ENCODE measurements at regions not wholly inside any gene's neighbourhood (a gene's known extent, or its start where the extent isn't known, plus 50 kb on each side); places are given as distances from the start of the nearest gene placed in this dataset.

DNA sequence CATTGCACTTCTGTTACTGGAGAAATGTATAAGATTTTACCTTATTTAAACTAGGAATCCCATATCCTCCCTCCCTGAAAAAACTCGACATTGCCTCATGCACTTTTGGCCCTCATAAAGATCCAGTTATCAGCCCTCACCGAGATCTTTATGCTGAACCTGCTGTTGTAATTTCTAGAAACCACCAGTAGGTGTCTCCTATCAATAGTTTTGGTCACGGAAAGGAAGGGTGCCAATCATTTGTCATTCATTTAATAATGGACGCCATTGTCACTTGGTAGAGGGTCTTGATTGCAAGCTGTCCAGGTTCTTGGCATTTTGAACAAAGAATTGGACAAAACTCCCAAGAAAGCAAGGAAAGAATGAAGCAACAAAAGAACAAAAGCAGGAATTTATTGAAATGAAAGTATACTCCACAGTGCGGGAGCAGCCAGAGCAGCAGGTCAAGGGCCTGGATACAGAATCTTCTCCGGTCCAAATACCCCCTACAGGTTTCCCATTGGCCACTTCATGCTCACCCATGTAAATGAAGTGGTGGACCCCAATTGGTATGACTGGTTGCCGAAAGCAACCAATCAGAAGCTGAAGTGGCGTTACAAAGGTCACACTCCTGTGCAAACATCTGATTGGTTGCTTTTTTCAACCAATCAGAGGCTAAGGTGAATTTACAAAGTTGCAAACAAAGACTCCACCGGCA lies 524.3 kb downstream of the PSAT1 start:
- Histone ChIP-seq H2BK15ac (ENCODE audit: low read depth, poor library complexity, severe bottlenecking) (no peak overlapping the region), H2BK12ac (ENCODE audit: low read length in 2 of 2) (peak overlapping the region in 1 of 2 experiments; percentile 15), H2AFZ (ENCODE audit: low read depth, low read length) (peak overlapping the region; percentile 19), H3K79me1 (replicated peaks; ENCODE audit: low read length, poor library complexity, severe bottlenecking) (no peaks in the 10 kb centered on the region), H3K9me3 (ENCODE audit: control insufficient read depth, low read length) (no peaks in the 10 kb centered on the region), H3K23ac (ENCODE audit: low read length in 2 of 2) (no peak overlapping the region), H3K9ac (ENCODE audit: low read length) (no peak overlapping the region), H3K4me1 (ENCODE audit: control insufficient read depth, insufficient read depth, low read depth, low read length) (no peaks in the 10 kb centered on the region), H3K18ac (ENCODE audit: low read depth in 1 of 2, low read length in 2 of 2) (no peak overlapping the region), H2AK5ac (ENCODE audit: low read length, severe bottlenecking) (no peak overlapping the region), H2BK120ac (ENCODE audit: low read depth, low read length) (no peak overlapping the region), H2BK5ac (ENCODE audit: low read depth, low read length, poor library complexity, severe bottlenecking) (no peak overlapping the region), H3K36me3 (ENCODE audit: control insufficient read depth in 1 of 2, insufficient read depth in 2 of 2, low read depth in 1 of 2, low read length in 2 of 2) (no peaks in the 10 kb centered on the region), H3K27ac (ENCODE audit: low read length, poor library complexity, severe bottlenecking) (no peak overlapping the region), H4K91ac (ENCODE audit: low read length) (no peak overlapping the region), H3K4me2 (ENCODE audit: low read length, poor library complexity, severe bottlenecking) (peak overlapping the region; percentile 10), H3K14ac (ENCODE audit: low read length in 2 of 2) (no peak overlapping the region), H3K4me3 (ENCODE audit: insufficient read depth in 1 of 2, low read depth in 1 of 2, low read length in 2 of 2) (peak overlapping the region in 1 of 2 experiments; percentile 70), H4K8ac (ENCODE audit: low read length) (no peak overlapping the region), H3K4ac (ENCODE audit: low read depth in 1 of 2, low read length in 2 of 2) (no peak overlapping the region), H3K27me3 (ENCODE audit: control insufficient read depth in 1 of 2, insufficient read depth in 1 of 2, low read length in 2 of 2) (no peaks in the 10 kb centered on the region)
- 51% methylated on average over 9 of the region's 9 CpGs for WGBS
- peak; percentile 48 for DNase-seq

DNA sequence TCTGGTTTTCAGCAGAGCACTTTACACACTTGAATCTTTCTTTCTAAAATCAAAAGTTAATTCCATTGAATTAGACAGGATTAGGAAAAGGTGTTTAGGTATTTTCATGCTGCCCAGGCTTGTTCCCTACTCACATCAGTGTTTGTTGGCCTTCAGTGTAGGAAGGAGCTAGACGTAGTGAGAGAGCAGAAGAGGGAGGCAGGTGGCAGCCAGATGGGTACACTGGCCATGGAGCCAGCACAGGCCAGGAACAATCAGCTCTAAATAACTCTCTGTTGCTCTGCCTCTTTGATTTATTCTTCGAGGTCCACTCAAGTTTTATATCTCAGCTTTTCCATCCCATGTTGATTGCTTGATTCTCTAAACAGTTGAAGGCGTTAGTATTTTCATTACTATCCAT lies 529.6 kb downstream of the PSAT1 start:
- 75% methylated on average over 2 of the region's 3 CpGs for WGBS
- H3K18ac ChIP-seq (ENCODE audit: low read depth in 1 of 2, low read length in 2 of 2) = no peak overlapping the region
- no peak overlapping the region for H2BK15ac ChIP-seq (ENCODE audit: low read depth, poor library complexity, severe bottlenecking)
- H3K14ac ChIP-seq (ENCODE audit: low read length in 2 of 2) = no peak overlapping the region
- DNase-seq = no peak
- H3K79me1 ChIP-seq (replicated peaks; ENCODE audit: low read length, poor library complexity, severe bottlenecking) = no peaks in the 10 kb centered on the region
- no peak overlapping the region for H4K91ac ChIP-seq (ENCODE audit: low read length)
- no peak overlapping the region for H2BK5ac ChIP-seq (ENCODE audit: low read depth, low read length, poor library complexity, severe bottlenecking)
- H2AK5ac ChIP-seq (ENCODE audit: low read length, severe bottlenecking) = no peak overlapping the region
- no peaks in the 10 kb centered on the region for H3K4me1 ChIP-seq (ENCODE audit: control insufficient read depth, insufficient read depth, low read depth, low read length)
- H3K4ac ChIP-seq (ENCODE audit: low read depth in 1 of 2, low read length in 2 of 2) = no peak overlapping the region
- H3K9me3 ChIP-seq (ENCODE audit: control insufficient read depth, low read length) = no peaks in the 10 kb centered on the region
- H3K4me3 ChIP-seq (ENCODE audit: insufficient read depth in 1 of 2, low read depth in 1 of 2, low read length in 2 of 2) = no peak overlapping the region
- H3K27ac ChIP-seq (ENCODE audit: low read length, poor library complexity, severe bottlenecking) = no peak overlapping the region
- no peak overlapping the region for H2AFZ ChIP-seq (ENCODE audit: low read depth, low read length)
- H3K4me2 ChIP-seq (ENCODE audit: low read length, poor library complexity, severe bottlenecking) = no peak overlapping the region
- no peaks in the 10 kb centered on the region for H3K27me3 ChIP-seq (ENCODE audit: control insufficient read depth in 1 of 2, insufficient read depth in 1 of 2, low read length in 2 of 2)
- H3K23ac ChIP-seq (ENCODE audit: low read length in 2 of 2) = no peak overlapping the region
- H2BK120ac ChIP-seq (ENCODE audit: low read depth, low read length) = no peak overlapping the region
- no peak overlapping the region for H3K9ac ChIP-seq (ENCODE audit: low read length)
- H2BK12ac ChIP-seq (ENCODE audit: low read length in 2 of 2) = no peak overlapping the region
- no peaks in the 10 kb centered on the region for H3K36me3 ChIP-seq (ENCODE audit: control insufficient read depth in 1 of 2, insufficient read depth in 2 of 2, low read depth in 1 of 2, low read length in 2 of 2)
- no peak overlapping the region for H4K8ac ChIP-seq (ENCODE audit: low read length)

GRCh38 chr9:78828521-78828920 lies 531.6 kb downstream of the PSAT1 start:
- no peak for DNase-seq
- Histone ChIP-seq H2AFZ (ENCODE audit: low read depth, low read length) (no peak overlapping the region), H3K27me3 (ENCODE audit: control insufficient read depth in 1 of 2, insufficient read depth in 1 of 2, low read length in 2 of 2) (no peaks in the 10 kb centered on the region), H3K23ac (ENCODE audit: low read length in 2 of 2) (no peak overlapping the region), H4K8ac (ENCODE audit: low read length) (no peak overlapping the region), H2BK15ac (ENCODE audit: low read depth, poor library complexity, severe bottlenecking) (no peak overlapping the region), H3K4me3 (ENCODE audit: insufficient read depth in 1 of 2, low read depth in 1 of 2, low read length in 2 of 2) (no peak overlapping the region), H2BK5ac (ENCODE audit: low read depth, low read length, poor library complexity, severe bottlenecking) (no peak overlapping the region), H3K4ac (ENCODE audit: low read depth in 1 of 2, low read length in 2 of 2) (no peak overlapping the region), H3K4me2 (ENCODE audit: low read length, poor library complexity, severe bottlenecking) (no peak overlapping the region), H2BK120ac (ENCODE audit: low read depth, low read length) (no peak overlapping the region), H3K9ac (ENCODE audit: low read length) (no peak overlapping the region), H3K18ac (ENCODE audit: low read depth in 1 of 2, low read length in 2 of 2) (no peak overlapping the region), H4K91ac (ENCODE audit: low read length) (no peak overlapping the region), H3K4me1 (ENCODE audit: control insufficient read depth, insufficient read depth, low read depth, low read length) (no peaks in the 10 kb centered on the region), H3K27ac (ENCODE audit: low read length, poor library complexity, severe bottlenecking) (no peak overlapping the region), H3K79me1 (replicated peaks; ENCODE audit: low read length, poor library complexity, severe bottlenecking) (no peaks in the 10 kb centered on the region), H2AK5ac (ENCODE audit: low read length, severe bottlenecking) (no peak overlapping the region), H3K36me3 (ENCODE audit: control insufficient read depth in 1 of 2, insufficient read depth in 2 of 2, low read depth in 1 of 2, low read length in 2 of 2) (no peaks in the 10 kb centered on the region), H3K14ac (ENCODE audit: low read length in 2 of 2) (no peak overlapping the region), H2BK12ac (ENCODE audit: low read length in 2 of 2) (no peak overlapping the region), H3K9me3 (ENCODE audit: control insufficient read depth, low read length) (no peaks in the 10 kb centered on the region)
- WGBS = 93% methylated on average over 6 of the region's 6 CpGs

DNA sequence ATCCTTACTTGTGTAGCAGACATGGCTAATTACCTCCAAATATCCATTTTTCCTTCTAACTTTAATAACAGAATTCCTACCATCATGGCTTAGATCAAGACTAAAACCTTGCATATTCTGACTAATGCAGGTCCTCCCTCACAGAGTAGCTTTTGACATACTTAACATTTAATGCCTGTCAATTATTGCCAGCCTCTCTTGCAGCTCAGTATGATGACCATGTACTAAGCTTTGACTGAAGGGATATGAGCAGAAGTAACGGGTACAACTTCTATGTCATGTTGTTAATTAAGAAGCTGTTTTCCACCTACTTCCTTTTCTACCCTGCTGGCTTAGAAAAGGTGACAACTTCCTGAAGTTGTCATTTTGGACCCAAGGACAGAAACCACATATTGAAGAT lies 533.4 kb downstream of the PSAT1 start:
- H4K8ac ChIP-seq (ENCODE audit: low read length) = no peak overlapping the region
- no peak overlapping the region for H3K4ac ChIP-seq (ENCODE audit: low read depth in 1 of 2, low read length in 2 of 2)
- no peak overlapping the region for H2BK120ac ChIP-seq (ENCODE audit: low read depth, low read length)
- WGBS = 100% methylated on average over 1 of the region's 1 CpG
- H3K9me3 ChIP-seq (ENCODE audit: control insufficient read depth, low read length) = no peaks in the 10 kb centered on the region
- H3K23ac ChIP-seq (ENCODE audit: low read length in 2 of 2) = no peak overlapping the region
- H3K36me3 ChIP-seq (ENCODE audit: control insufficient read depth in 1 of 2, insufficient read depth in 2 of 2, low read depth in 1 of 2, low read length in 2 of 2) = no peaks in the 10 kb centered on the region
- no peaks in the 10 kb centered on the region for H3K79me1 ChIP-seq (replicated peaks; ENCODE audit: low read length, poor library complexity, severe bottlenecking)
- no peak overlapping the region for H3K18ac ChIP-seq (ENCODE audit: low read depth in 1 of 2, low read length in 2 of 2)
- no peaks in the 10 kb centered on the region for H3K4me1 ChIP-seq (ENCODE audit: control insufficient read depth, insufficient read depth, low read depth, low read length)
- H2BK15ac ChIP-seq (ENCODE audit: low read depth, poor library complexity, severe bottlenecking) = no peak overlapping the region
- no peak overlapping the region for H2BK12ac ChIP-seq (ENCODE audit: low read length in 2 of 2)
- no peak for DNase-seq
- no peak overlapping the region for H3K4me3 ChIP-seq (ENCODE audit: insufficient read depth in 1 of 2, low read depth in 1 of 2, low read length in 2 of 2)
- H2AFZ ChIP-seq (ENCODE audit: low read depth, low read length) = no peak overlapping the region
- no peak overlapping the region for H3K14ac ChIP-seq (ENCODE audit: low read length in 2 of 2)
- H2BK5ac ChIP-seq (ENCODE audit: low read depth, low read length, poor library complexity, severe bottlenecking) = no peak overlapping the region
- no peak overlapping the region for H3K9ac ChIP-seq (ENCODE audit: low read length)
- no peak overlapping the region for H3K4me2 ChIP-seq (ENCODE audit: low read length, poor library complexity, severe bottlenecking)
- no peak overlapping the region for H4K91ac ChIP-seq (ENCODE audit: low read length)
- H3K27me3 ChIP-seq (ENCODE audit: control insufficient read depth in 1 of 2, insufficient read depth in 1 of 2, low read length in 2 of 2) = no peaks in the 10 kb centered on the region
- H2AK5ac ChIP-seq (ENCODE audit: low read length, severe bottlenecking) = no peak overlapping the region
- no peak overlapping the region for H3K27ac ChIP-seq (ENCODE audit: low read length, poor library complexity, severe bottlenecking)
